HG02885 (cell line): ENCODE measurements at regions not wholly inside any gene's neighbourhood (a gene's known extent, or its start where the extent isn't known, plus 50 kb on each side); places are given as distances from the start of the nearest gene placed in this dataset.

ENCODE experiments used
- ATAC-seq: cut with Tn5 transposase; IDR thresholded peaks from one replicate; pipeline ENCODE4 v1.9.1; 2021; ENCODE audit warnings: mild to moderate bottlenecking; ENCODE audit not compliant: unreplicated experiment, poor library complexity

- no peak for ATAC-seq
Measured at GRCh38 chr9:79259858-79260257, 311.9 kb upstream of the TLE4 start.

- no peak for ATAC-seq
Measured at GRCh38 chr9:79263628-79264027, 308.1 kb upstream of the TLE4 start.

- no peak for ATAC-seq
Measured at GRCh38 chr9:79264041-79264440, 307.7 kb upstream of the TLE4 start.

DNA sequence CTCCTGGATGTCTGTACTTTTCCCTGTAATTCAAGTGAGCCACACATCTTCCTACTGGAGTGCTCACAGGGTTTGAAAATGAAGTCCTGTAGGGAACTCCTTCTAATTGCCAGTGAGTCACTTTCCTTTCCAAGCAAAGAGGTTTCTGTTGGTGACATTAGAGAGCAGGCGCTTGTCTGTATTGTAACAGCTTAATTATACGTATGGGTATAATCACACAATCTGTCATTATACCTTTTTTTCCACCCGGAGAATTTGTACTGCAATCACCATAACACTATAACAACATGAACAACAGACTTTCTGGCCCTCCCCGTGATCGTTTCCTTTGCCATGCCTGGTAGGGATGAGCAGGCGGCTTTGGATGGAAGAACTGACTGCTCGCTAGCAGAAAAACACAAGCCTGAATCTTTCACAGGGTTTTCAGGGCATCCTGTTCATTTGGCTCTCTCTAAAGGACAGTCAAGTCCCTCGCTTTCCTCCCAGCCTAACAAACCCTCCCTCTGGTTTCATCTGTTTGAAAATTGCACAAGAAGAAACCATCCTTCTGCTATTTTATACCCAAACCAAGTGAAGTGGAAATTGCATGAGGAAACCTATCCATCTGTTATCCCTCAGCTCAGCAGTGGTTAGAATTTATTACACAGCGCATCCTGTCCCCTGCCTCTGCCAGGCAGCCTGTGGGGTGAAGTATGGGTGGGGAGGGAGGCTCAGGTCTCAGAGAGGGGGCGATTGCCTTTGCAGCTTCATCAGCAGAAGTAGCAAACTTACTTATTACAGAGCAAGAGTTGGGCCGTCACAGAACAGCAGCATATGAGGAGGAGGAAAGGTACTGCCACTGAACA lies 307.0 kb upstream of the TLE4 start:
- no peak for ATAC-seq

GRCh38 chr9:79266986-79267385 lies 304.8 kb upstream of the TLE4 start:
- ATAC-seq: no peak

DNA sequence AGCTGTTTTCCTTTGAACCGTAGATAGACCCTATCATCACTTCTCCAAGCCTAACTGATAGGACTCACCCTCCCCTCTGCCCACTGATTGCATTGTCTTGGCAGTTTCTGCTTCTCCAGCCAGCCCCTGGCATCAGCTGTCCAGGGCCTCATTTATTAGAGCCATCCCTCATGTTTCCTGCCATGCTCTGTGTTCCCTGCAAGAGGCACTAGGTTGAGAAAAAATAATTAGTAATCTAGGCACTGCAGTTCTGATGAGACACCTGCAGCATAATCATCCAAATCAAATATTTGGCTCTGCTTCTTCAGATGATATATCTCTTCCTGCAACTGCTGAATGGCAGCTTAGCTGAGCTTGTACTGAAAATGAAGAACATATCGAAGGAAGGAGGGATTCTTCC lies 303.0 kb upstream of the TLE4 start:
- no peak for ATAC-seq

- no peak for ATAC-seq
Measured at GRCh38 chr9:79273311-79273710, 298.5 kb upstream of the TLE4 start.

DNA sequence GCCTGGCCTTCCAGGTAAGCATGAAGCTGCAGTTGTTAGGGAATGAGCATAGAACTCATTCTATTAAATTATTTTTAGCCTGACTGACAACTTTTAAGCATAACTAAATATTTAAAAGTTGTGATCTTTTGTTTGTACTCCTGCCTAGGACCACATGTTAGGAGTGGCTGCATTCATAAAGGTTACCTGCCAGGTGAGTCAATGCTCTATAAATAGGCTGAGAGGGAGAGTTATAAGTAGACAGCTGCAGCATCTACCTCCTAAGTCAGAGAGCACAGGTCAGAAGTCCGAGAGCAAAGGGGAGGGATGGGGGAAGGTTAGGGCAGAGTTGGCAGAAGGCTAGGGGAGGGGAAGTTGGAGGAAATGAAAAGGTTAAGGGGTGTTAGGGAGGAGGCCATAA lies 292.4 kb upstream of the TLE4 start:
- no peak for ATAC-seq

DNA sequence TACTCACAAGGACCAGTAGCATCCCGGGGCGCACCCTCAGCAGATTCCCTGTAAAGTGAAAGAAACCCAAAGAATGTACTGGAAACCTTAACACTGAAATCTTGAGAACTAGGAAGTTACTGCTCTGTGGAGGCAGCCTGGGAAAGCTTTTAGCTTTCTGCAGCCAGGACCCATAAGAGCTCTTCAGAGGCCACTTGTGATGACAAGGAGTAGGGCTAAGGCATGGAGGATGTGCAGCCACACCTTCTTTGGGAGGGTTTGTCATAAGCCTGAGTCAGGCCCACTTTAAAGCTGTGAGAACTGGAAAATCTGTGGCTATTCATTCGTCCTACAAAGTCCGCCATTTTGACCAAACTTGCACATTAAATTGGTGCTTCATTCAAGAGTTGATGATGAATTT lies 291.1 kb upstream of the TLE4 start:
- ATAC-seq: no peak

DNA sequence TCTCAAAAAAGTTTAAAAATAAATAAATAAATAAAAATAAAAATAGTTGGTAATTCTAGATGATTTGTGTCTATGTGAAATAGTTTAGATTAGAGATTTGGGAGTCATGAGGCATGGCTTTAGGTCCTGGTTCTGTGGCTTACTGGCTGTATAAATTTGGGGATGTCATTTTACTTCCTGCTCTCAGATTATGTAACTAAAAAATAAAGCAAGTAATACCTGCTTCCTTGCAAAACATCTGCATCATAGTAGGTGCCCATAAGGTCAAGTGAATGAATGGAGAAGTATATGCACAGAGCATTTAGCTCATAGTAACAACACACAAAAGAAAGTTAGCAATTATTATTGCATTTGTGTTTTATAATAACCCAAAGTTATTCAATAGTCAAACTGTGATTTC lies 287.7 kb upstream of the TLE4 start:
- ATAC-seq: no peak

- ATAC-seq: no peak
Measured at GRCh38 chr9:79286992-79287707, 284.6 kb upstream of the TLE4 start.

DNA sequence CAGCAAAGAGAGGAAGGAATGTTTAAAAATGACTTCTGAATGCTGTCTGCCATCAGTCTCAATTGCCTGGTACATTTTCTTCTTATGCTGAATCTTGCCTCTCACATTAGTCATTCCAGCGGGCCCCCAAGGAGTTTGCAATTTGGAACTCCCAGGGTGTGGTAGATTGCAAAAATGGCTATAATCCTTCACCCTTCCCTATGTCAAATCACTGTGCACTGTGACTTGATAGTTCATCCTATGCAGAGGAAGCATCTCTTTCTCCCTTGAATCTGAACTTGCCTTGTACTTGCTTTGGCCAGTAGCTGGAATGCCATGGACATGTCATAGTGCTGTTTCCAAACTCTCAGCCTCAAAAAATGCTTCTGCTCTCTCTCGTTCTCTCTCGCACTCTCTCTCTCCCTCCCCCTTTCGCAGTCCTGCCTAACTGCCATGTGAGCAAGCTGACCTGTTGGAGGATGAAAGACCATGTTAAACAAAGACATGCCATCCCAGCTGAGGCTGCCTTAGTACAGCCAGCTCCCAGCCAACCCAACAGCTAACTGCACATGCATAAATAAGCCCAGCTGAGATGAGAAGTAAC lies 284.0 kb upstream of the TLE4 start:
- ATAC-seq: no peak

DNA sequence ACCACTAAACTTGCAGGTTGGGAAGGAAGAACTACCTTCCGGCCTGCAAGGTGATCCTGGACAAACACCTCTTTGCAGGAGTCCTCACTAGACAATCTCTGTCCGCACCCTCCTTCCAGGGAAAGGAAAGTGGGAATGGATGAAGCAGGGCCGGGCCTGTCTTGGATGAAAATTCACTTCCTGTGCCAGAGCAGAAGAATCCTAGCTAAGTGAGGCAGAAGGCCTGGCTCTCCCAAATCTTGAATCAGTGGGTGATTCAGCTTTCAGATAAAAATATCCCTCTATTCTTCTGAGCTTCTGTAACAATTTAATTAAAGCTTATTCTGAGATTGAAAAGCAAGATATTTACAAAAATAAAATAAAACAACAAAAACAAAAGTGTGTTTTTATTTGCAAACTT lies 281.9 kb upstream of the TLE4 start:
- no peak for ATAC-seq

DNA sequence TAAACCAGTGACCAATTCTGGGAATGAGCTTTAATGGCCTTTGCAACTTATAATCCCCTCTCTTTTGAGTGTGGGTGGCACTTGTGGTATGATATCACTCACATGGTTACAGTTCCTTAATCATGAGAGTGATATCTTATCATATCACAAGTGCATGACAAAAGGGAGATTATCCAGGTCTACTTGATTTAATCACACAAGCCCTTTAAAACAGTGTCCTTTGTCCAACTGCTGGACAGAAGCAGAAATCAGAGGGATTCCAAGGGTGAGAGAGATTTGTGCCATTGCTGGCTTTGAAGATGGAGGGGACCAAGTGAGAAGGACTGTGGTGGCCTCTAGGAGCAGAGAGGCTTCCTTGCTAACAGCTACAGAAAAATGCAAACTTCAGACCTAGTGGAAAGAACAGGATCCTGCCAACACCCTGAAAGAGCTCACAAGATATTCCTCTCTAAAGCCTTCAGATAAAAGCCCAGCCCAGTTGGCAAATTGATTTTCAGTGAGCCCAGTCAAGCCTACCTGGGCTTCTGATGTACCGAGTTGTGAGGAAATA lies 279.0 kb upstream of the TLE4 start:
- no peak for ATAC-seq

DNA sequence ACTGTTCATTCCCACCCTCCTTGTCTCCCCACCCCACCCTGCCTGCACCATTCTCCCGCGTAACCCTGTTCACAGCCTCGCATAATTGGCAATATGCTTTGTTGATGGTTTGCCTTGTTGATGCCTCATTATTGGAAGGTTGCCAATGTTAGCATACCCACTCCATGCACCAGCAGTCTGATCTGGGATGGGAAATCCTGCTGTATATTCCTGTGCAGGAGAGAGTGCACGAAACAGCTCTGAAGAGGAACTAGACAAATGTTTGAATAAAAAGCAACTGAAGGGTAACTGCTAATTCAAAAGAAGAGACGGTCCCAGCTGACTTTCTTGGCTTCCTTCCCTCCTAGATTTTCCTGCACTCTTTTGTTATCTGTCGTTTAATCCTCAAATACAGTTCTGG lies 271.7 kb upstream of the TLE4 start:
- ATAC-seq: no peak

DNA sequence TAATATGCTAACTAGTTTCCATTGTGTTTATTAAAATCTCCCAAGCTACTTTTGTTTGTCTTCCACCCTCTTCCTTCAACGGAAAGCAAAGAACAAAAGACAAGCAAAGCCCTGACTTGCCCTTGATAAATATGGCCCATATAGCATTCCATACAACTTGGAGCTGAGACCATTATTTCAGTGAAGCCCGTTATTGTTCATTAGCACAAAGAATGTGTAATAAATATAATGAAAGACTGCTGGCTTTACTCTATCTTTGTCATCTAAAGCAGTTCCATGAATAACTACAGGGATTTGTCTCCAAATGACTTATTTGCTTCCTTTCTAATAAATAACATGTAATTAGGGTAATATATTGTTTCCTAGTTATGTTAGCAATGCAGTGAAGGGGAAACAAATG lies 270.7 kb upstream of the TLE4 start:
- ATAC-seq: no peak

GRCh38 chr9:79301551-79302391 lies 270.0 kb upstream of the TLE4 start:
- no peak for ATAC-seq

GRCh38 chr9:79302569-79302968 lies 269.2 kb upstream of the TLE4 start:
- ATAC-seq: no peak

DNA sequence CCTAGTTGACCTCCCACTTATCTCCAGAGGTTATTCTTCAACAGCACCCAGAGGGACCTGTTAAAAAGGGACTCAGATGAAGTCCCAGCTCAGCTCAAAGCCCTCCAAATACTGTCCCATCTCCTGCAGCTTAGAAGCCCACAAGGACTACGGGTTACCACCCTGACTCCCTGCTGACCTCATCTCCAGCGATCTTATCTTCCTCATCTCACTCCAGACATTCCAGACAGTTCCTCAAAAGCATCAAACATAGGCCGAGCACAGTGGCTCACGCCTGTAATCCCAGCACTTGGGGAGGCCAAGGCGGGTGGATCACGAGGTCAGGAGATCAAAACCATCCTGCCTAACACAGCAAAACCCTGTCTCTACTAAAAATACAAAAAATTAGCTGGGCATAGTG lies 263.8 kb upstream of the TLE4 start:
- no peak for ATAC-seq

- no peak for ATAC-seq
Measured at GRCh38 chr9:79312686-79313421, 258.9 kb upstream of the TLE4 start.
